Loucy (cell line): ENCODE measurements at regions not wholly inside any gene's neighbourhood (a gene's known extent, or its start where the extent isn't known, plus 50 kb on each side); places are given as distances from the start of the nearest gene placed in this dataset.

ENCODE experiments used
- H2AFZ ChIP-seq: fragments of 200-600 bp; sonication (generic); 2 replicates; pipeline ENCODE4 v1.6.0; 2016; ENCODE audit warnings: antibody characterized with exemption, mild to moderate bottlenecking, low read length, moderate library complexity
- H3F3A ChIP-seq: fragments of 200-600 bp; 2 replicates; pipeline ENCODE4 v1.6.0; 2016; ENCODE audit warnings: antibody characterized with exemption, low read depth, mild to moderate bottlenecking
- H3K27me3 ChIP-seq: fragments of 200-600 bp; sonication (generic); 2 replicates; pipeline ENCODE4 v1.6.1; 2014; ENCODE audit warnings: low read length, mild to moderate bottlenecking; ENCODE audit not compliant: insufficient read depth, poor library complexity, severe bottlenecking
- H3K36me3 ChIP-seq: fragments of 200-600 bp; sonication (generic); 2 replicates; pipeline ENCODE4 v1.6.1; 2016; ENCODE audit warnings: low read length; ENCODE audit not compliant: insufficient read depth
- H3K4me1 ChIP-seq: fragments of 200-600 bp; sonication (generic); 2 replicates; pipeline ENCODE4 v1.5.1; 2014; ENCODE audit warnings: low read length, mild to moderate bottlenecking; ENCODE audit not compliant: insufficient read depth, poor library complexity, severe bottlenecking
- H3K4me2 ChIP-seq: fragments of 200-600 bp; sonication (generic); 2 replicates; pipeline ENCODE4 v1.6.0; 2014; ENCODE audit warnings: antibody characterized with exemption, low read length, low read depth, mild to moderate bottlenecking; ENCODE audit not compliant: poor library complexity, severe bottlenecking
- H3K4me3 ChIP-seq: fragments of 200-600 bp; sonication (generic); 2 replicates; pipeline ENCODE4 v1.5.1; 2014; ENCODE audit warnings: low read length, mild to moderate bottlenecking, mixed read lengths; ENCODE audit not compliant: poor library complexity, severe bottlenecking
- H3K79me2 ChIP-seq: fragments of 200-600 bp; sonication (generic); 2 replicates; pipeline ENCODE4 v1.6.1; 2014; ENCODE audit warnings: low read length; ENCODE audit not compliant: insufficient read depth
- H3K9ac ChIP-seq: fragments of 200-600 bp; sonication (generic); 2 replicates; pipeline ENCODE4 v1.6.0; 2014; ENCODE audit warnings: mild to moderate bottlenecking, low read depth, low read length, moderate library complexity; ENCODE audit not compliant: poor library complexity, severe bottlenecking
- H3K9me2 ChIP-seq: fragments of 200-600 bp; sonication (generic); replicated peaks from 2 replicates; pipeline ENCODE4 v1.6.1; 2016; ENCODE audit warnings: low read depth, low read length, mixed read lengths
- H3K9me3 ChIP-seq: fragments of 200-600 bp; sonication (generic); 2 replicates; pipeline ENCODE4 v1.6.1; 2014; ENCODE audit warnings: mild to moderate bottlenecking, antibody characterized with exemption, low read length, low read depth; ENCODE audit not compliant: insufficient read depth
- H4K20me1 ChIP-seq: fragments of 200-600 bp; sonication (generic); 2 replicates; pipeline ENCODE4 v1.6.0; 2014; ENCODE audit warnings: antibody characterized with exemption, low read length, mild to moderate bottlenecking; ENCODE audit not compliant: insufficient read depth, poor library complexity, severe bottlenecking
- EZH2phosphoT487 ChIP-seq: fragments of 200-600 bp; IDR thresholded peaks from 2 replicates; pipeline ENCODE4 v1.6.1; 2018; ENCODE audit warnings: antibody characterized with exemption, mild to moderate bottlenecking, moderate library complexity, borderline replicate concordance
- TF ChIP-seq, protein P1 (sequence below): fragments of 200-600 bp; sonication (generic); conservative IDR thresholded peaks from 2 replicates; pipeline ENCODE4 v1.5.1; 2014; ENCODE audit warnings: mild to moderate bottlenecking, antibody characterized with exemption, low read length

DNA sequence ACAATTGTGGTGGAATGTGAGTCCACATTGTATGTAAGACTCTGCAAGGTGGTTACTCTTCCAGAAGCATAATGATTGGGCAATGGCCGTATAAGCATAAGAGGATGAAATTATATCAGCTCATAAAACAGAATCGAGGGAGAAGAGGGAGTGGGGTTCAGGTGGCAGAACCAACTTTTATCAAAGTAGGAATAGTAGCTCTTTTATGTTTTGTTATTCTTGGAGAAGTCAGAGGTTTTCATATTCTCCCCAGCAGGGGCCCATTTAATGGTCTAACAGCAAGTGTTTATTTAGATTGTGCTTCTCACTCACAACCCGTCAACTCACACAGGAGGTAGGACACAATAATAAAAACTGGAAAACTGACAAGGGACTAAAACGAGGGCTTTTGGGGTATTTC lies 291.3 kb upstream of the CD180 start:
- no peaks in the 10 kb centered on the region for H3K4me1 ChIP-seq
- no peaks in the 10 kb centered on the region for H3K9me2 ChIP-seq
- no peaks in the 10 kb centered on the region for H4K20me1 ChIP-seq
- no peaks in the 10 kb centered on the region for H3K36me3 ChIP-seq
- TF ChIP-seq, protein P1, sequence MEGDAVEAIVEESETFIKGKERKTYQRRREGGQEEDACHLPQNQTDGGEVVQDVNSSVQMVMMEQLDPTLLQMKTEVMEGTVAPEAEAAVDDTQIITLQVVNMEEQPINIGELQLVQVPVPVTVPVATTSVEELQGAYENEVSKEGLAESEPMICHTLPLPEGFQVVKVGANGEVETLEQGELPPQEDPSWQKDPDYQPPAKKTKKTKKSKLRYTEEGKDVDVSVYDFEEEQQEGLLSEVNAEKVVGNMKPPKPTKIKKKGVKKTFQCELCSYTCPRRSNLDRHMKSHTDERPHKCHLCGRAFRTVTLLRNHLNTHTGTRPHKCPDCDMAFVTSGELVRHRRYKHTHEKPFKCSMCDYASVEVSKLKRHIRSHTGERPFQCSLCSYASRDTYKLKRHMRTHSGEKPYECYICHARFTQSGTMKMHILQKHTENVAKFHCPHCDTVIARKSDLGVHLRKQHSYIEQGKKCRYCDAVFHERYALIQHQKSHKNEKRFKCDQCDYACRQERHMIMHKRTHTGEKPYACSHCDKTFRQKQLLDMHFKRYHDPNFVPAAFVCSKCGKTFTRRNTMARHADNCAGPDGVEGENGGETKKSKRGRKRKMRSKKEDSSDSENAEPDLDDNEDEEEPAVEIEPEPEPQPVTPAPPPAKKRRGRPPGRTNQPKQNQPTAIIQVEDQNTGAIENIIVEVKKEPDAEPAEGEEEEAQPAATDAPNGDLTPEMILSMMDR: no peak
- TF ChIP-seq EZH2phosphoT487: no peak
- no peak overlapping the region for H3K4me3 ChIP-seq
- H3F3A ChIP-seq: no peaks in the 10 kb centered on the region
- H3K9me3 ChIP-seq: no peaks in the 10 kb centered on the region
- no peak overlapping the region for H3K4me2 ChIP-seq
- H3K9ac ChIP-seq: no peak overlapping the region
- H3K79me2 ChIP-seq: no peaks in the 10 kb centered on the region
- H3K27me3 ChIP-seq: no peaks in the 10 kb centered on the region
- no peak overlapping the region for H2AFZ ChIP-seq

DNA sequence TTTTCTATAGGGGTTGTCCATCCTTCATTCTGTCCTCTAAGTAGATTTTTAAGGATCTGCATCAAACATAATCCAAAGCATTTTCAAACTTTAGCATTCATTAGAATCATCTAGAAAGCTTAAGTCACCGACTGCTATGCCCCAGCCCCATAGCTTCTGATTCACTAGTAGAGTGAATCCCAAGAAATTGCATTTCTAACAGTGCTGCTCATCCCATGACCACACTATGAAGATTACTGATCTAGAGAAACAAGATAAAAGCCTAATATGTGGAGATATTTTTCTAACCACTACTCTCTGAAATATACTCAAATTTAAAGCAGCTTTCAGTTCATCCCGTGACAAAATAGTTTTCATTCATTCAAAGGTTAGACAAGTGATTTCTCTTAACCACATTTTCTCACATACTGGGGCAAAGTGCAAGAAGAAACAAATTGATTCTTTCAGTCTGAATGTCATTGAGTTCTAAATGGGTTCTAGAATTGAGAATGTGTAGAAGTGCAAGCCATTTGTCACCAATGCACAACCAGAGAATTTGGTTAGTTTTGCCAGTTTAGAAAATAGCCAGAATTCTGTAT lies 286.9 kb upstream of the CD180 start:
- Histone ChIP-seq H3K27me3 (no peaks in the 10 kb centered on the region), H3K9me2 (no peaks in the 10 kb centered on the region), H3K9me3 (no peaks in the 10 kb centered on the region), H3K9ac (no peak overlapping the region), H3K36me3 (no peaks in the 10 kb centered on the region), H3F3A (no peaks in the 10 kb centered on the region), H3K4me1 (no peaks in the 10 kb centered on the region), H3K4me2 (no peak overlapping the region), H2AFZ (no peak overlapping the region), H3K4me3 (no peak overlapping the region), H4K20me1 (no peaks in the 10 kb centered on the region), H3K79me2 (no peaks in the 10 kb centered on the region)
- TF ChIP-seq EZH2phosphoT487: no peak
- TF ChIP-seq, protein P1: no peak

DNA sequence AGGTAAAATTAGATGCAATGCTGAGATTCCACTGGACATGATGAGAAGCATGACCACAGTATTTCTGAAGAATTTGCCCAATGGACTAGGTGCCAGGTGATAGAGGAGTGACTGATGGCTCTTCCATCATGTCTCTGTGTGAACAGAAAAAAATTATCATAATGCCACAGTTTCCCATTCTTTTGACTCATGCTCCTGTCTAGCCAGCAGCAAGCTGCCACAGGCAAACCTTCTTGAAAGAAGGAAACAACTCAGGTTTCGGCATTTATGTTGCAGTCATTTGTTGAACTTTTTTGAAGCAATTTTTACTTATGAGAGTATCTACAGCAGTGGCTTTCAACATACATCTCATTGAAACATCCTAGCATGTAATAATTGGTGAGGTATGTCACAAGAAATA lies 284.8 kb upstream of the CD180 start:
- no peaks in the 10 kb centered on the region for H3K36me3 ChIP-seq
- no peaks in the 10 kb centered on the region for H3K79me2 ChIP-seq
- H3K9me2 ChIP-seq: no peaks in the 10 kb centered on the region
- no peak overlapping the region for H3K4me2 ChIP-seq
- H4K20me1 ChIP-seq: no peaks in the 10 kb centered on the region
- H3K9me3 ChIP-seq: no peaks in the 10 kb centered on the region
- H3F3A ChIP-seq: no peaks in the 10 kb centered on the region
- no peaks in the 10 kb centered on the region for H3K27me3 ChIP-seq
- no peak for TF ChIP-seq EZH2phosphoT487
- TF ChIP-seq, protein P1: no peak
- H3K4me3 ChIP-seq: no peak overlapping the region
- no peak overlapping the region for H3K9ac ChIP-seq
- no peaks in the 10 kb centered on the region for H3K4me1 ChIP-seq
- no peak overlapping the region for H2AFZ ChIP-seq
